H1 (cell line): ENCODE measurements at regions not wholly inside any gene's neighbourhood (a gene's known extent, or its start where the extent isn't known, plus 50 kb on each side); places are given as distances from the start of the nearest gene placed in this dataset.

Experiments
- CTCF ChIA-PET: fragments of 300-600 bp; sonication (Branson Sonifier 250); formaldehyde crosslinking; loops from one replicate; lab custom pipeline; 2021; ENCODE audit not compliant: partially characterized antibody; lab: Charles Lee
- POLR2A ChIA-PET: fragments of 300-600 bp; sonication (Branson Sonifier 250); formaldehyde crosslinking; loops from one replicate; lab custom pipeline; 2021; ENCODE audit warnings: inconsistent platforms; ENCODE audit not compliant: partially characterized antibody; lab: Charles Lee
- DNase-seq, 2 experiments: peaks; one replicate each; pipeline versions ENCODE4 v3.0.0 to v3.0.0-alpha.2; 2010 to 2022; ENCODE audit warnings: low spot score in 2 of 2, low read depth in 1 of 2, mixed read lengths in 1 of 2
- FAIRE-seq: peaks from 2 replicates; lab custom pipeline; 2011; peaks lifted over from hg19 to GRCh38; lab: Jason Lieb, UNC
- H2AFZ ChIP-seq: 2 replicates; pipeline ENCODE4 v1.8.1; 2012; ENCODE audit warnings: low read length, inconsistent platforms
- H2AK5ac ChIP-seq: 2 replicates; pipeline ENCODE4 v1.6.1; 2013; ENCODE audit warnings: low read depth, low read length
- H2BK120ac ChIP-seq: replicated peaks from 2 replicates; pipeline ENCODE3; 2013; ENCODE audit warnings: low read depth, low read length, inconsistent platforms
- H2BK12ac ChIP-seq: 2 replicates; pipeline ENCODE4 v1.6.1; 2013; ENCODE audit warnings: low read depth, low read length
- H2BK15ac ChIP-seq: 2 replicates; pipeline ENCODE4 v1.6.1; 2013; ENCODE audit warnings: low read length
- H2BK20ac ChIP-seq: 2 replicates; pipeline ENCODE4 v1.6.1; 2013; ENCODE audit warnings: low read length
- H2BK5ac ChIP-seq: 2 replicates; pipeline ENCODE4 v1.6.1; 2013; ENCODE audit warnings: low read depth, low read length
- H3K14ac ChIP-seq: 2 replicates; pipeline ENCODE4 v1.6.1; 2013; ENCODE audit warnings: inconsistent platforms; ENCODE audit not compliant: insufficient read length
- H3K18ac ChIP-seq: 2 replicates; pipeline ENCODE4 v1.6.1; 2013; ENCODE audit warnings: low read length; ENCODE audit errors: extremely low read depth
- H3K23ac ChIP-seq: 2 replicates; pipeline ENCODE4 v1.6.1; 2013; ENCODE audit warnings: inconsistent platforms; ENCODE audit not compliant: insufficient read length
- H3K23me2 ChIP-seq: 2 replicates; pipeline ENCODE4 v1.6.1; 2013; ENCODE audit warnings: low read depth, low read length
- H3K27ac ChIP-seq: 2 replicates; pipeline ENCODE4 v1.6.1; 2011; ENCODE audit warnings: low read depth, low read length, inconsistent platforms
- H3K27me3 ChIP-seq, 4 experiments: replicated peaks in 1 of 4; 1 replicate in 1 of 4; 2 replicates in 3 of 4; pipeline versions ENCODE4 v1.6.1 to v1.8.1; 2011 to 2013; ENCODE audit warnings: low read length in 3 of 4, mild to moderate bottlenecking in 3 of 4, inconsistent platforms in 2 of 4, mixed read lengths in 2 of 4, moderate library complexity in 1 of 4; ENCODE audit not compliant: control insufficient read depth in 3 of 4, insufficient read depth in 3 of 4; ENCODE audit errors: extremely low read depth in 1 of 4
- H3K36me3 ChIP-seq, 4 experiments: 2 replicates each; pipeline versions ENCODE4 v1.6.1 to v1.8.1; 2011 to 2013; ENCODE audit warnings: mild to moderate bottlenecking in 4 of 4, low read length in 3 of 4, moderate library complexity in 2 of 4, control low read depth in 1 of 4, inconsistent platforms in 1 of 4; ENCODE audit not compliant: insufficient read depth in 4 of 4, control insufficient read depth in 2 of 4
- H3K4ac ChIP-seq: replicated peaks from 2 replicates; pipeline ENCODE3; 2013; ENCODE audit warnings: low read length, low read depth, mixed read lengths, inconsistent platforms; ENCODE audit not compliant: insufficient read length
- H3K4me1 ChIP-seq, 4 experiments: replicated peaks in 1 of 4; 1 replicate in 1 of 4; 2 replicates in 3 of 4; pipeline versions ENCODE4 v1.6.1 to v1.8.1; 2011 to 2013; ENCODE audit warnings: low read length in 3 of 4, inconsistent platforms in 2 of 4, mixed read lengths in 1 of 4; ENCODE audit not compliant: insufficient read depth in 4 of 4, control insufficient read depth in 3 of 4
- H3K4me2 ChIP-seq, 2 experiments: 2 replicates each; pipeline versions ENCODE4 v1.6.1 to v1.8.1; 2011 to 2013; ENCODE audit warnings: low read depth in 2 of 2, low read length in 2 of 2, control low read depth in 1 of 2, inconsistent platforms in 1 of 2, mild to moderate bottlenecking in 1 of 2; ENCODE audit not compliant: insufficient read depth in 1 of 2
- H3K4me3 ChIP-seq, 4 experiments: fragments of 200-600, 300-600 bp in 1 of 4; sonication (generic), shearing (Covaris generic), sonication (Bioruptor Twin) in 1 of 4; 2 replicates each; pipeline versions ENCODE4 v1.5.1 to v1.8.1; 2011 to 2016; ENCODE audit warnings: low read length in 4 of 4, low read depth in 3 of 4, control low read depth in 2 of 4, inconsistent platforms in 2 of 4, mild to moderate bottlenecking in 2 of 4, mixed read lengths in 1 of 4, moderate library complexity in 1 of 4; ENCODE audit not compliant: insufficient read depth in 2 of 4; ENCODE audit errors: extremely low read depth in 1 of 4
- H3K56ac ChIP-seq: replicated peaks from 2 replicates; pipeline ENCODE3; 2013; ENCODE audit warnings: low read depth, mild to moderate bottlenecking, mixed read lengths, low read length, inconsistent platforms; ENCODE audit not compliant: insufficient read length
- H3K79me1 ChIP-seq: 2 replicates; pipeline ENCODE4 v1.6.1; 2013; ENCODE audit warnings: low read depth, low read length, control low read depth
- H3K79me2 ChIP-seq, 2 experiments: 2 replicates each; pipeline versions ENCODE4 v1.6.1 to v1.8.1; 2012 to 2013; ENCODE audit warnings: low read length in 2 of 2, mild to moderate bottlenecking in 2 of 2, inconsistent platforms in 1 of 2; ENCODE audit not compliant: insufficient read depth in 2 of 2, control insufficient read depth in 1 of 2
- H3K9ac ChIP-seq, 4 experiments: replicated peaks in 1 of 4; 1 replicate in 1 of 4; 2 replicates in 3 of 4; pipeline versions ENCODE4 v1.6.1 to v1.8.1; 2011 to 2013; ENCODE audit warnings: low read depth in 3 of 4, low read length in 3 of 4, control low read depth in 2 of 4, mild to moderate bottlenecking in 2 of 4, moderate library complexity in 2 of 4, inconsistent platforms in 1 of 4; ENCODE audit errors: extremely low read depth in 1 of 4
- H3K9me3 ChIP-seq, 2 experiments: 2 replicates each; pipeline versions ENCODE4 v1.6.1 to v1.8.1; 2012 to 2013; ENCODE audit warnings: mild to moderate bottlenecking in 2 of 2, moderate library complexity in 2 of 2, control low read depth in 1 of 2, inconsistent platforms in 1 of 2, low read depth in 1 of 2, low read length in 1 of 2, mixed read lengths in 1 of 2; ENCODE audit not compliant: insufficient read depth in 2 of 2
- H4K20me1 ChIP-seq, 2 experiments: replicated peaks in 1 of 2; 2 replicates each; pipeline versions ENCODE3 to v1.8.1; 2011 to 2013; ENCODE audit warnings: inconsistent platforms in 2 of 2, low read length in 2 of 2, mild to moderate bottlenecking in 1 of 2; ENCODE audit not compliant: insufficient read depth in 2 of 2, control insufficient read depth in 1 of 2
- H4K5ac ChIP-seq: 2 replicates; pipeline ENCODE4 v1.6.1; 2013; ENCODE audit warnings: low read length, low read depth, mixed read lengths, inconsistent platforms; ENCODE audit not compliant: insufficient read length
- H4K8ac ChIP-seq: 2 replicates; pipeline ENCODE4 v1.8.0; 2013; ENCODE audit warnings: mild to moderate bottlenecking, moderate library complexity, low read length, inconsistent platforms; ENCODE audit not compliant: insufficient read depth; ENCODE audit errors: extremely low read depth
- H4K91ac ChIP-seq: replicated peaks from 2 replicates; pipeline ENCODE3; 2013; ENCODE audit warnings: low read length, mixed read lengths, inconsistent platforms; ENCODE audit not compliant: insufficient read length
- ATF2 ChIP-seq: IDR thresholded peaks from 2 replicates; pipeline ENCODE4 v1.6.1; 2012; ENCODE audit warnings: low read length, inconsistent platforms
- ATF3 ChIP-seq: IDR thresholded peaks from 2 replicates; pipeline ENCODE4 v1.6.1; 2011; ENCODE audit warnings: low read depth, mild to moderate bottlenecking, low read length; ENCODE audit not compliant: insufficient read depth
- CEBPB ChIP-seq: IDR thresholded peaks from 2 replicates; pipeline ENCODE4 v1.6.1; 2012; ENCODE audit warnings: low read depth, low read length
- EP300 ChIP-seq, 2 experiments: IDR thresholded peaks; 1 replicate in 1 of 2; 2 replicates in 1 of 2; pipeline ENCODE4 v1.6.1; 2011 to 2012; ENCODE audit warnings: low read depth in 2 of 2, low read length in 2 of 2, mild to moderate bottlenecking in 2 of 2, borderline replicate concordance in 1 of 2, inconsistent platforms in 1 of 2, moderate library complexity in 1 of 2
- MAX ChIP-seq: IDR thresholded peaks from 2 replicates; pipeline ENCODE4 v1.6.1; 2012; ENCODE audit warnings: inconsistent platforms
- RNF2 ChIP-seq: fragments of 200-900, 300-1000 bp; sonication (generic); IDR thresholded peaks from 2 replicates; pipeline ENCODE4 v1.7.1; 2016; ENCODE audit warnings: borderline replicate concordance, low read depth, mild to moderate bottlenecking, antibody characterized with exemption, low read length; ENCODE audit not compliant: poor library complexity, severe bottlenecking; ENCODE audit errors: missing control alignments
- YY1 ChIP-seq: IDR thresholded peaks from 2 replicates; pipeline ENCODE4 v1.6.1; 2011; ENCODE audit warnings: low read depth, mild to moderate bottlenecking, low read length

- Histone ChIP-seq H4K20me1 (no peaks in the 10 kb centered on the region), H3K56ac (no peak overlapping the region), H2AFZ (no peak overlapping the region), H3K9ac (no peak overlapping the region), H4K8ac (no peak overlapping the region), H3K4me1 (no peaks in the 10 kb centered on the region), H3K23ac (no peak overlapping the region), H3K79me1 (no peaks in the 10 kb centered on the region), H3K23me2 (no peaks in the 10 kb centered on the region), H3K18ac (no peak overlapping the region), H4K91ac (no peak overlapping the region), H3K9me3 (no peaks in the 10 kb centered on the region), H3K27ac (no peak overlapping the region), H2BK15ac (no peak overlapping the region), H3K4ac (no peak overlapping the region), H3K36me3 (no peaks in the 10 kb centered on the region), H3K4me2 (no peak overlapping the region), H2AK5ac (no peak overlapping the region), H2BK120ac (no peak overlapping the region), H3K79me2 (no peaks in the 10 kb centered on the region), H3K4me3 (no peak overlapping the region), H3K14ac (no peak overlapping the region), H3K27me3 (no peaks in the 10 kb centered on the region), H2BK20ac (no peak overlapping the region), H2BK12ac (no peak overlapping the region), H2BK5ac (no peak overlapping the region), H4K5ac (no peak overlapping the region)
- ChIA-PET CTCF (no interaction called here), POLR2A (no interaction called here)
- DNase-seq (no peak), FAIRE-seq (no peak)
- TF ChIP-seq RNF2 (no peak), MAX (no peak), ATF2 (no peak), YY1 (no peak), CEBPB (no peak), EP300 (IDR thresholded peaks at IDR 0.05; ENCODE audit: borderline replicate concordance in 1 of 2, low read depth in 2 of 2, low read length in 2 of 2) (no peak), ATF3 (no peak)
Measured at GRCh38 chr2:151028691-151029176, 232.9 kb downstream of the RBM43 start.
